HL-60 (cell line): ENCODE measurements at regions not wholly inside any gene's neighbourhood (a gene's known extent, or its start where the extent isn't known, plus 50 kb on each side); places are given as distances from the start of the nearest gene placed in this dataset.

Experiments used
- GABPA ChIP-seq: IDR thresholded peaks from 2 replicates; pipeline ENCODE4 v1.6.1; 2012; ENCODE audit warnings: low read depth
- POLR2AphosphoS5 ChIP-seq: IDR thresholded peaks from 2 replicates; pipeline ENCODE4 v1.6.1; 2012; ENCODE audit warnings: low read depth
- TF ChIP-seq, protein P1 (sequence below): IDR thresholded peaks from one replicate; pipeline ENCODE4 v1.5.1; 2011; ENCODE audit warnings: low read length, control low read depth, inconsistent platforms; ENCODE audit not compliant: insufficient read depth

DNA sequence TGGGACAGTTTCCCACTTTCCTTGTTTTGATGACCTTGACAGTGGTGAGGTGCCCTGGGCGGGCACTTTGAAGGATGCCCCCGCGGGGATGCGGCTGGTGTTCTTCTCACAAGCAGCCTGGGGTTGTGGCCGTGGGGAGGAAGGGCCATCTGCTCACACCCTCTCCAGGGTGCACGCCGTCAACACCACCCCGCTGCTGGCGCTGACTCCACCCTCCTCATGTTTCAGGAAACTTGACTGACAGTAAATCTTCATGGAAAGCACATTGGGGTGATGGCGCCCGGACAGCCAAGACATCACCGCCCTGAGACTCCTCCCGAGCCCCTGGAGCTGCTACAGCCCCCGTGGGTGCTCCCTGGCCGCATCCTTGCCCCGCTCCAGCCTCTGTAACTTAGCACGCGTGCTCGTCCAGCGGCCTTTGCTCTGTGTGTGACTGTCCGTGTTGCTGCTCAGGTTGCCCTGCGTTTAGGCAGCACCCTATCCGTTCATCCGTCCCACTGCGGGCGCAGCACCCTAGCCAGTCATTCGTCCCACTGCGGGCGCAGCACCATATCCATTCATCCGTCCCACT lies 150.2 kb upstream of the C14orf180 start:
- TF ChIP-seq, protein P1, sequence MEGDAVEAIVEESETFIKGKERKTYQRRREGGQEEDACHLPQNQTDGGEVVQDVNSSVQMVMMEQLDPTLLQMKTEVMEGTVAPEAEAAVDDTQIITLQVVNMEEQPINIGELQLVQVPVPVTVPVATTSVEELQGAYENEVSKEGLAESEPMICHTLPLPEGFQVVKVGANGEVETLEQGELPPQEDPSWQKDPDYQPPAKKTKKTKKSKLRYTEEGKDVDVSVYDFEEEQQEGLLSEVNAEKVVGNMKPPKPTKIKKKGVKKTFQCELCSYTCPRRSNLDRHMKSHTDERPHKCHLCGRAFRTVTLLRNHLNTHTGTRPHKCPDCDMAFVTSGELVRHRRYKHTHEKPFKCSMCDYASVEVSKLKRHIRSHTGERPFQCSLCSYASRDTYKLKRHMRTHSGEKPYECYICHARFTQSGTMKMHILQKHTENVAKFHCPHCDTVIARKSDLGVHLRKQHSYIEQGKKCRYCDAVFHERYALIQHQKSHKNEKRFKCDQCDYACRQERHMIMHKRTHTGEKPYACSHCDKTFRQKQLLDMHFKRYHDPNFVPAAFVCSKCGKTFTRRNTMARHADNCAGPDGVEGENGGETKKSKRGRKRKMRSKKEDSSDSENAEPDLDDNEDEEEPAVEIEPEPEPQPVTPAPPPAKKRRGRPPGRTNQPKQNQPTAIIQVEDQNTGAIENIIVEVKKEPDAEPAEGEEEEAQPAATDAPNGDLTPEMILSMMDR: no peak
- TF ChIP-seq POLR2AphosphoS5 (no peak), GABPA (no peak)
